ENCODE measurements at regions not wholly inside any gene's neighbourhood (a gene's known extent, or its start where the extent isn't known, plus 50 kb on each side); places are given as distances from the start of the nearest gene placed in this dataset.
A peak's percentile ranks its signal among the peaks of the same experiment; 100 is the strongest.

GRCh38 chr9:31394015-31394473, 990.4 kb upstream of the ACO1 start:
- no peak for TF ChIP-seq CTCF (IDR thresholded peaks at IDR 0.05 in 2 of 3, conservative IDR thresholded peaks at IDR 0.05 in 1 of 3; ENCODE audit: control insufficient read depth in 2 of 3, extremely low read depth in 1 of 3, insufficient read depth in 1 of 3, low read depth in 3 of 3, low read length in 3 of 3)
- peak; percentile 17; the same call in 1 of the 2 replicates for TF ChIP-seq JUNB (IDR thresholded peaks at IDR 0.05)
- TF ChIP-seq IKZF2 (IDR thresholded peaks at IDR 0.05): peak; percentile 47 to 50; a peak in 1 of 4 replicates
- peak; percentile 66; the same call in 1 of the 2 replicates for TF ChIP-seq MTA2 (IDR thresholded peaks at IDR 0.05; ENCODE audit: low read depth)
- TF ChIP-seq NBN (IDR thresholded peaks at IDR 0.05): no peak
- TF ChIP-seq MEF2B (IDR thresholded peaks at IDR 0.05; ENCODE audit: partially characterized antibody, poor library complexity, severe bottlenecking): peak; percentile 56
- TF ChIP-seq BCL11A (IDR thresholded peaks at IDR 0.05; ENCODE audit: low read depth, low read length): no peak
- TF ChIP-seq EED (IDR thresholded peaks at IDR 0.05; ENCODE audit: low read depth): no peak
- peak in 1 of 2 experiments; percentile 44; a peak in 2 of 4 replicates for TF ChIP-seq EP300 (IDR thresholded peaks at IDR 0.05; ENCODE audit: borderline replicate concordance in 1 of 2, control insufficient read depth in 1 of 2, low read depth in 2 of 2, low read length in 2 of 2)
- TF ChIP-seq NFIC (IDR thresholded peaks at IDR 0.05; ENCODE audit: low read depth, low read length): peak; percentile 50; the same call in 1 of the 2 replicates
- 0 out of 2 replicates have a peak, but pooled peaks have one; percentile 14 for TF ChIP-seq IKZF1 (conservative IDR thresholded peaks at IDR 0.05)
- TF ChIP-seq ATF7 (IDR thresholded peaks at IDR 0.05; ENCODE audit: low read depth): peak; percentile 50; the same call in 1 of the 2 replicates
- peak in 1 of 2 experiments; percentile 27; a peak in 1 of 4 replicates for TF ChIP-seq BHLHE40 (IDR thresholded peaks at IDR 0.05; ENCODE audit: borderline replicate concordance in 1 of 2, low read depth in 2 of 2, low read length in 1 of 2)
- peak; percentile 54 for TF ChIP-seq SMAD1 (IDR thresholded peaks at IDR 0.05; ENCODE audit: low read depth, partially characterized antibody)
- TF ChIP-seq NR2C2 (IDR thresholded peaks at IDR 0.05; ENCODE audit: borderline replicate concordance, control insufficient read depth, insufficient read length, low read depth): no peak
- TF ChIP-seq RELB (IDR thresholded peaks at IDR 0.05; ENCODE audit: low read depth): 0 out of 2 replicates have a peak, but pooled peaks have one; percentile 19
- TF ChIP-seq WRNIP1 (IDR thresholded peaks at IDR 0.05; ENCODE audit: borderline replicate concordance, low read depth, low read length): no peak
- no peak for TF ChIP-seq ZBTB33 (IDR thresholded peaks at IDR 0.05)
- TF ChIP-seq FOXM1 (IDR thresholded peaks at IDR 0.05; ENCODE audit: low read depth, low read length): peak; percentile 26; the same call in 1 of the 2 replicates
- TF ChIP-seq MEF2A (IDR thresholded peaks at IDR 0.05; ENCODE audit: insufficient read depth, low read depth, low read length): 0 out of 2 replicates have a peak, but pooled peaks have one; percentile 9
- peak; percentile 68 for ATAC-seq
- Histone ChIP-seq H3K79me2 (ENCODE audit: control insufficient read depth, insufficient read depth, low read length) (no peaks in the 10 kb centered on the region), H3K4me3 (no peak overlapping the region), H3K27me3 (replicated peaks in 1 of 2; ENCODE audit: control insufficient read depth in 2 of 2, insufficient read depth in 2 of 2, low read length in 1 of 2) (no peaks in the 10 kb centered on the region), H3K9ac (ENCODE audit: control insufficient read depth, insufficient read depth, low read length) (no peak overlapping the region), H3K36me3 (ENCODE audit: control insufficient read depth in 2 of 2, insufficient read depth in 2 of 2, low read length in 1 of 2) (no peaks in the 10 kb centered on the region), H3K27ac (ENCODE audit: control insufficient read depth, insufficient read depth) (no peak overlapping the region), H3K4me1 (ENCODE audit: control insufficient read depth, insufficient read depth, low read length) (no peaks in the 10 kb centered on the region), H4K20me1 (ENCODE audit: control insufficient read depth, insufficient read depth) (no peaks in the 10 kb centered on the region), H2AFZ (ENCODE audit: control insufficient read depth, low read depth, low read length) (no peak overlapping the region), H3K4me2 (ENCODE audit: control insufficient read depth, insufficient read depth) (no peak overlapping the region), H3K9me3 (replicated peaks; ENCODE audit: control insufficient read depth, insufficient read depth, low read length) (no peaks in the 10 kb centered on the region)
- ChIA-PET CTCF (no interaction called here), SMC1A (ENCODE audit: uncharacterized antibody, unreplicated experiment) (interaction anchor here (0.7 kb wide), 1 partner anchor 98 kb away, joined by 3 read pairs; no protein-coding TSS in a partner anchor), POLR2A (no interaction called here), RAD21 (ENCODE audit: unreplicated experiment) (interaction anchor here (1.8 kb wide), 1 partner anchor 149 kb away, joined by 8 read pairs; no protein-coding TSS in a partner anchor)
- in situ Hi-C loops (cut with MboI): no loop called here
- no TSS peak for BruUV-seq (replicated peaks)
- DNase-seq (ENCODE audit: low read depth, low spot score): no peak
- 25% methylated on average over 2 of the region's 2 CpGs for WGBS (ENCODE audit: insufficient coverage, insufficient replicate concordance, low lambda C conversion rate, missing lambda C conversion rate)
- no peak for FAIRE-seq
- intact Hi-C loops (cut with micrococcal nuclease; ENCODE audit: unreplicated experiment): no loop called here
